Lower lobe of right lung (tissue), 2 donors: ENCODE measurements at regions not wholly inside any gene's neighbourhood (a gene's known extent, or its start where the extent isn't known, plus 50 kb on each side); places are given as distances from the start of the nearest gene placed in this dataset.

ENCODE experiments used
- ATAC-seq, 2 donors: fragments of 200-7000 bp; cut with Tn5 transposase; one replicate each; pipeline ENCODE4 v1.9.1; 2020 to 2022; ENCODE audit warnings: mild to moderate bottlenecking in 2 of 2, moderate library complexity in 2 of 2
- DNase-seq: peaks from one replicate; pipeline ENCODE4 v3.0.0-alpha.2; 2020
- H3K27ac ChIP-seq: fragments of 200-600 bp; one replicate; pipeline ENCODE4 v1.8.0; 2022
- H3K27me3 ChIP-seq: fragments of 200-600 bp; one replicate; pipeline ENCODE4 v1.8.0; 2022; ENCODE audit warnings: low read depth
- H3K36me3 ChIP-seq: fragments of 200-600 bp; one replicate; pipeline ENCODE4 v1.8.0; 2022; ENCODE audit warnings: mild to moderate bottlenecking
- H3K4me1 ChIP-seq: fragments of 200-600 bp; one replicate; pipeline ENCODE4 v1.8.0; 2022
- H3K4me3 ChIP-seq: fragments of 200-600 bp; one replicate; pipeline ENCODE4 v1.8.0; 2022; ENCODE audit warnings: mild to moderate bottlenecking
- H3K9me3 ChIP-seq: fragments of 200-600 bp; one replicate; pipeline ENCODE4 v1.8.0; 2022
- intact Hi-C: fragments of 100-400 bp; cut with DNase I; formaldehyde crosslinking; loops from one replicate; pipeline ENCODE4 v1.11.0; 2022
- TF ChIP-seq, protein P1 (sequence below): fragments of 200-600 bp; IDR thresholded peaks from one replicate; pipeline ENCODE4 v1.8.0; 2022; ENCODE audit warnings: antibody characterized with exemption, mild to moderate bottlenecking
- donor health status: DM: no; HTN: yes; CAD: no; lungs with severe emphysema.

DNA sequence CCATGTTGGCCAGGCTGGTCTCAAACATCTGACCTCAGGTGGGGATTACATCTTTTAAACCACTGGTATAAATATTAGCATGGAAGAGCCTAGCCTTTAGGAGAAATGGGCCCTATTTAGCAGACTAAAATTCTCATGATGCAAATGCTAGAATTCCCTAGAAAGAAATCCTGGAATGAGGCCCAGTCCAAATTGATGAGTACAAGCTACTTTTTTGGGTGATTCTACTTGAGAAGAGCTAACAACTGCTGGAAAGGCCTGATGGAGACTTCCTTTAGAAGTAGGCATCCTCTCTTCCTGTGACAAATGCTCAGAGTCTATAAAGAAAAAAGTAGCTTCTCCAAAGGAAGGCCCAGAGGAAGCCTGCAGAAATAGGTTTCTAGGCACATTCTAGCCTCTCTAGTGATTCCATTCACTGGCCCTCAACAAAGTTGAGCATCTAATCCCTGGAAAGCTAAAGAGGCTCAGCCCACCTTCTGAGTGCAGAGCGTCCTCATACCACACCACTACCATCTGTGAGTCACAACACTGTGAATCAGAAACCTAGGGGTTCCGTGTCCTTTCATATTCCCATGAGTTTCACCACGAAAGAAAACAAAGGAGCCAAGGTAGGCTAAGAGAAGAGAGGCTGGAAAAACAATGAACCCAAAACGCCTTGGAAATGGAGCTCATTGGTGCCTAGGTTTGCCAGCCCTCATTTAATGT lies 183.1 kb downstream of the C1D start:
- no peak overlapping the region for H3K27ac ChIP-seq
- ATAC-seq = no peak

GRCh38 chr2:67880291-67880761 lies 182.5 kb downstream of the C1D start:
- Histone ChIP-seq H3K27ac (no peak overlapping the region), H3K36me3 (no peaks in the 10 kb centered on the region), H3K27me3 (no peaks in the 10 kb centered on the region), H3K4me1 (no peaks in the 10 kb centered on the region), H3K4me3 (no peak overlapping the region), H3K9me3 (no peaks in the 10 kb centered on the region)
- ATAC-seq (no peak), DNase-seq (no peak)
- intact Hi-C loops = no loop called here
- TF ChIP-seq, protein P1, sequence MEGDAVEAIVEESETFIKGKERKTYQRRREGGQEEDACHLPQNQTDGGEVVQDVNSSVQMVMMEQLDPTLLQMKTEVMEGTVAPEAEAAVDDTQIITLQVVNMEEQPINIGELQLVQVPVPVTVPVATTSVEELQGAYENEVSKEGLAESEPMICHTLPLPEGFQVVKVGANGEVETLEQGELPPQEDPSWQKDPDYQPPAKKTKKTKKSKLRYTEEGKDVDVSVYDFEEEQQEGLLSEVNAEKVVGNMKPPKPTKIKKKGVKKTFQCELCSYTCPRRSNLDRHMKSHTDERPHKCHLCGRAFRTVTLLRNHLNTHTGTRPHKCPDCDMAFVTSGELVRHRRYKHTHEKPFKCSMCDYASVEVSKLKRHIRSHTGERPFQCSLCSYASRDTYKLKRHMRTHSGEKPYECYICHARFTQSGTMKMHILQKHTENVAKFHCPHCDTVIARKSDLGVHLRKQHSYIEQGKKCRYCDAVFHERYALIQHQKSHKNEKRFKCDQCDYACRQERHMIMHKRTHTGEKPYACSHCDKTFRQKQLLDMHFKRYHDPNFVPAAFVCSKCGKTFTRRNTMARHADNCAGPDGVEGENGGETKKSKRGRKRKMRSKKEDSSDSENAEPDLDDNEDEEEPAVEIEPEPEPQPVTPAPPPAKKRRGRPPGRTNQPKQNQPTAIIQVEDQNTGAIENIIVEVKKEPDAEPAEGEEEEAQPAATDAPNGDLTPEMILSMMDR = no peak

More for the DNA sequence above, 183.1 kb downstream of the C1D start:
- TF ChIP-seq, protein P1 = no peak
- H3K4me3 ChIP-seq = no peak overlapping the region
- intact Hi-C loops = no loop called here
- H3K4me1 ChIP-seq = no peaks in the 10 kb centered on the region
- DNase-seq = no peak
- H3K27me3 ChIP-seq = no peaks in the 10 kb centered on the region
- H3K9me3 ChIP-seq = no peaks in the 10 kb centered on the region
- no peaks in the 10 kb centered on the region for H3K36me3 ChIP-seq

DNA sequence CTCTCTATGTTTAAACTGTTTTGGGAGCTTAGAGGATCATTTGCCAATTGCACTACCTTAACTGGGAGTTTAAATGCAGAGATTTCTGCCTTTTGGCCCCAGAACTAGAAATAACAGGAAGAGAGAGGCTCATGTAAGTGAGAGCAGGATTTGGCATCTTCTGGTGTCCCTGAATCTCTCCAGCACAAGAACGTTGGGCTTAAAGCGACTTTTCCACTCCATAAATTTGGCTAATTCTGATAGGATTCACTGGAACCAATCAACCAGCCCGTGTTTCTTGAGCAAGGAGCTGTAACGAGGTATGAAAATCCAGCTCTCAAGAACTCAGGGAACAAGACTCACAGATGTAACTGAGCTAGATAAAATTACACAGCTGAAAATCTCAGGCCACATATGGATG lies 181.0 kb downstream of the C1D start:
- TF ChIP-seq, protein P1 = no peak
- Histone ChIP-seq H3K36me3 (no peaks in the 10 kb centered on the region), H3K27me3 (no peaks in the 10 kb centered on the region), H3K4me3 (no peak overlapping the region), H3K27ac (no peak overlapping the region), H3K4me1 (no peaks in the 10 kb centered on the region), H3K9me3 (no peaks in the 10 kb centered on the region)
- intact Hi-C loops = no loop called here
- DNase-seq (no peak), ATAC-seq (no peak)

GRCh38 chr2:67883316-67884087 lies 179.3 kb downstream of the C1D start:
- ATAC-seq = no peak
- Histone ChIP-seq H3K4me1 (no peaks in the 10 kb centered on the region), H3K27ac (no peak overlapping the region), H3K27me3 (no peaks in the 10 kb centered on the region), H3K9me3 (no peaks in the 10 kb centered on the region), H3K36me3 (no peaks in the 10 kb centered on the region), H3K4me3 (no peak overlapping the region)
- TF ChIP-seq, protein P1 = no peak
- no peak for DNase-seq
- intact Hi-C loops = no loop called here

DNA sequence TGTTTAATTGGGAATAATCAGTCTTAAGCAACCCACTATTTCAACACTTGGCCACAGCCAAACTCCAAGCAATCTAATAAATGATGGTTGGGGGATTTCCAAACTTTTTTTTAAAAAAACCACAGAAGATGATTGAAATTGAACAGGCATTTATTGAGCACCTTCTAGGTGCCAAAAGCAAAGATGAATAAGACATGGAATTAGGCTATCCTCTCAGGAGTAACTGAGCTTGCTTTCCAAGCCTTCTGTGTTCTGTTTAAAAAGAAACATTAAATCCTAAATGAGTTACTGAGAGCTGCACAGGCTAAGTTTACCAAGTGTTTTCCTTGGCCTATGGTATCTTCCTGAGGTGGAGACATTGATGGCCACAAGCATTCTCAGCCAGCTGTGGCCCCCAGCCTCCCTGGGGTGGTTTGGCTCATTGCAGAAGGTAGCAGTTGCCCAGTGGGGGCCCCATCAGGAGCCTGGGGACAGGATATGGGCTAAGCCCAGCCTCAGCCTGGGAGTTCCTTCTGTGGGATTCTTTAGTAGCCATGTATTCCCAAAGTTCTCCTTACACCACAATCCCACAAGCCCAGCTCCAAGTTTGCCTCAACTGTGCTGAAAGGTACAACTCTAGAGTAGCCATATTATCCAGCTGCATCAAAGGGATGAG lies 174.3 kb downstream of the C1D start:
- intact Hi-C loops = no loop called here
- Histone ChIP-seq H3K4me3 (no peak overlapping the region), H3K27me3 (no peaks in the 10 kb centered on the region), H3K4me1 (no peaks in the 10 kb centered on the region), H3K36me3 (no peaks in the 10 kb centered on the region), H3K9me3 (no peaks in the 10 kb centered on the region), H3K27ac (no peak overlapping the region)
- ATAC-seq = no peak
- no peak for DNase-seq
- TF ChIP-seq, protein P1 = no peak
